Spleen (tissue), 11 donors: ENCODE measurements at regions not wholly inside any gene's neighbourhood (a gene's known extent, or its start where the extent isn't known, plus 50 kb on each side); places are given as distances from the start of the nearest gene placed in this dataset.

Experiments
- DNase-seq: peaks from one replicate; pipeline ENCODE4 v3.0.0-alpha.2; 2020
- H3K27ac ChIP-seq, 8 donors: fragments of 200-600 bp; sonication (generic) in 7 of 8; 1 replicate in 4 of 8; 2 replicates in 4 of 8; pipeline versions ENCODE4 v1.5.0 to v1.8.0; 2016 to 2021; ENCODE audit warnings: inconsistent platforms in 4 of 8, mild to moderate bottlenecking in 4 of 8, moderate library complexity in 1 of 8
- H3K27me3 ChIP-seq, 7 donors: fragments of 200-600 bp; sonication (generic) in 6 of 7; replicated peaks in 1 of 7; 1 replicate in 4 of 7; 2 replicates in 3 of 7; pipeline versions ENCODE4 v1.5.0 to v1.8.0; 2016 to 2021; ENCODE audit warnings: inconsistent platforms in 3 of 7, mild to moderate bottlenecking in 1 of 7
- H3K36me3 ChIP-seq, 6 donors: fragments of 200-600 bp; sonication (generic) in 5 of 6; 1 replicate in 4 of 6; 2 replicates in 2 of 6; pipeline versions ENCODE4 v1.5.0 to v1.8.0; 2016 to 2021; ENCODE audit warnings: inconsistent platforms in 2 of 6
- H3K4me1 ChIP-seq, 6 donors: fragments of 200-600 bp; sonication (generic) in 5 of 6; 1 replicate in 3 of 6; 2 replicates in 3 of 6; pipeline versions ENCODE4 v1.5.0 to v1.8.0; 2016 to 2021; ENCODE audit warnings: inconsistent platforms in 3 of 6
- H3K4me3 ChIP-seq, 8 donors: fragments of 200-600 bp; sonication (generic) in 7 of 8; 1 replicate in 4 of 8; 2 replicates in 4 of 8; pipeline versions ENCODE4 v1.5.0 to v1.8.0; 2016 to 2021; ENCODE audit warnings: inconsistent platforms in 4 of 8, mild to moderate bottlenecking in 4 of 8, moderate library complexity in 2 of 8
- H3K9me3 ChIP-seq, 8 donors: fragments of 200-600 bp; sonication (generic) in 7 of 8; 1 replicate in 4 of 8; 2 replicates in 4 of 8; pipeline versions ENCODE4 v1.5.0 to v1.8.0; 2016 to 2021; ENCODE audit warnings: inconsistent platforms in 4 of 8
- POLR2A ChIP-seq, 3 donors: fragments of 450-650 bp; IDR thresholded peaks; one replicate each; pipeline ENCODE4 v1.5.1; 2017; ENCODE audit warnings: antibody characterized with exemption in 3 of 3, mild to moderate bottlenecking in 1 of 3
- POLR2AphosphoS5 ChIP-seq, 3 donors: sonication (generic); formaldehyde crosslinking; IDR thresholded peaks; one replicate each; pipeline ENCODE4 v1.5.1; 2017; ENCODE audit warnings: antibody characterized with exemption in 3 of 3
- WGBS, 5 donors: extraction: QIAGEN DNeasy Blood & Tissue Kit in 3 of 5; methylation state at CpG; one replicate each; pipeline versions ENCODE4 v1.1.5 to v1.1.7; 2013 to 2018; 5-methylcytosine and 5-hydroxymethylcytosine counted together
- intact Hi-C: fragments of 100-400 bp; cut with DNase I; formaldehyde crosslinking; loops from one replicate; pipeline ENCODE4 v1.15.0; 2023; ENCODE audit warnings: low total_unique reads
- TF ChIP-seq, protein P1 (sequence below), 11 experiments: fragments of 200-600 bp in 7 of 11; fragments of 450-650 bp in 4 of 11; sonication (generic) in 4 of 11; IDR thresholded peaks in 8 of 11; conservative IDR thresholded peaks in 3 of 11; 1 replicate in 7 of 11; 2 replicates in 4 of 11; pipeline versions ENCODE4 v1.4.0 to v1.8.0; 2016 to 2021; ENCODE audit warnings: antibody characterized with exemption in 11 of 11, inconsistent platforms in 4 of 11, mild to moderate bottlenecking in 1 of 11
- donor health status: healthy with polysubstance abuse.
- donor health status: DM: no; HTN: no; CAD: no; lungs with moderate emphysema.
- donor health status: DM: no; HTN: no; CAD: no.
- donor health status: Bipolar disorder and iron deficiency.
- donor health status: healthy.
- donor health status: DM: no; HTN: no; CAD: no.
- donor health status: DM: yes; HTN: yes; CAD: no.

DNA sequence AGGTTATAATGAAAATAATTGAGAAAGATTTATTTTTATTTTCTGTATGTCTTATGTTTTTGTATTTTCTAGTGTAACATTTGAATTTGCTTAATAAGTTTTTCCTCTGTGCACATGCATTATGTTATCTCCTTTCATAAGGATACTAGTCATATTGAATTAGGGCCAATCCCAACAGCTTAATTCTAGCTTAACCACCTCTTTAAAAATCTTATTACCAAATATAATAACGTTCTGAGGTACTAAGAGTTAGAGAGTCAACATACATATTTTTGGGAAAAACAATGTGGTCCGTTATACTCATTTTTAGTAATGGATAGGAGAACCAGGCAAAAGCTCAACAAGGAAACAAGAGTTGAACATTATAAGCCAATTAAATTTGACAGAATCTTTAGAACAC is 845.6 kb upstream of the SEL1L start:
- no peak overlapping the region for H3K4me3 ChIP-seq
- no peaks in the 10 kb centered on the region for H3K36me3 ChIP-seq
- no peak overlapping the region for H3K27ac ChIP-seq
- WGBS, 5 donors, result 77 to 86% (median 78%) methylated on average over 2 of the region's 2 CpGs
- H3K4me1 ChIP-seq, result no peaks in the 10 kb centered on the region
- intact Hi-C loops, result no loop called here
- no peaks in the 10 kb centered on the region for H3K27me3 ChIP-seq
- H3K9me3 ChIP-seq, result peaks cover 0 to 38% (median 18%) of the 10 kb centered on the region in 8 donors
- DNase-seq, result no peak
- TF ChIP-seq, protein P1, sequence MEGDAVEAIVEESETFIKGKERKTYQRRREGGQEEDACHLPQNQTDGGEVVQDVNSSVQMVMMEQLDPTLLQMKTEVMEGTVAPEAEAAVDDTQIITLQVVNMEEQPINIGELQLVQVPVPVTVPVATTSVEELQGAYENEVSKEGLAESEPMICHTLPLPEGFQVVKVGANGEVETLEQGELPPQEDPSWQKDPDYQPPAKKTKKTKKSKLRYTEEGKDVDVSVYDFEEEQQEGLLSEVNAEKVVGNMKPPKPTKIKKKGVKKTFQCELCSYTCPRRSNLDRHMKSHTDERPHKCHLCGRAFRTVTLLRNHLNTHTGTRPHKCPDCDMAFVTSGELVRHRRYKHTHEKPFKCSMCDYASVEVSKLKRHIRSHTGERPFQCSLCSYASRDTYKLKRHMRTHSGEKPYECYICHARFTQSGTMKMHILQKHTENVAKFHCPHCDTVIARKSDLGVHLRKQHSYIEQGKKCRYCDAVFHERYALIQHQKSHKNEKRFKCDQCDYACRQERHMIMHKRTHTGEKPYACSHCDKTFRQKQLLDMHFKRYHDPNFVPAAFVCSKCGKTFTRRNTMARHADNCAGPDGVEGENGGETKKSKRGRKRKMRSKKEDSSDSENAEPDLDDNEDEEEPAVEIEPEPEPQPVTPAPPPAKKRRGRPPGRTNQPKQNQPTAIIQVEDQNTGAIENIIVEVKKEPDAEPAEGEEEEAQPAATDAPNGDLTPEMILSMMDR (IDR thresholded peaks at IDR 0.05 in 8 of 11, conservative IDR thresholded peaks at IDR 0.05 in 3 of 11), result no peak
- no peak for TF ChIP-seq POLR2A (IDR thresholded peaks at IDR 0.05)
- TF ChIP-seq POLR2AphosphoS5 (IDR thresholded peaks at IDR 0.05), result no peak

DNA sequence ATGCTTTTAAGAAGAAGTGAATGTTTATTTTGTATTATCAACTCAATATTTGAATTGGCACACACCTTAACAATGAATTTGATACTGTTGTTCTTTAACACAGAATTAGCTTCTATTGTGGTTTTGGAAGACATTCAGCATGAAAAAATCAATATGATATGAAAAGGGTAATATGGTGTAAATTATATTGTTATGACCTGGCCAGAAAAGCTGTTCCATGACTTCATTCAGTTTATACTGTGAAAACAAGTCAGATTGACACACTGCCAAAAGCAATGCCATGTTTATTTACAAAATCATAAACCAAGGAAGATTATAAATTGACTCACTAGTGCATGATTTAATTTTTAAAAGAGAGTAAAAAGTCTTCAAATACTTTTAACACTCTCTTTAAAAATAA is 851.4 kb upstream of the SEL1L start:
- intact Hi-C loops, result no loop called here
- no peak for DNase-seq
- no peaks in the 10 kb centered on the region for H3K36me3 ChIP-seq
- no peaks in the 10 kb centered on the region for H3K4me1 ChIP-seq
- no peak overlapping the region for H3K27ac ChIP-seq
- no peak overlapping the region for H3K4me3 ChIP-seq
- H3K9me3 ChIP-seq, result peaks cover 0 to 13% (median 0%) of the 10 kb centered on the region in 8 donors
- H3K27me3 ChIP-seq, result no peaks in the 10 kb centered on the region
- TF ChIP-seq, protein P1 (IDR thresholded peaks at IDR 0.05 in 8 of 11, conservative IDR thresholded peaks at IDR 0.05 in 3 of 11), result no peak
- TF ChIP-seq POLR2A (IDR thresholded peaks at IDR 0.05), result no peak
- TF ChIP-seq POLR2AphosphoS5 (IDR thresholded peaks at IDR 0.05), result no peak

DNA sequence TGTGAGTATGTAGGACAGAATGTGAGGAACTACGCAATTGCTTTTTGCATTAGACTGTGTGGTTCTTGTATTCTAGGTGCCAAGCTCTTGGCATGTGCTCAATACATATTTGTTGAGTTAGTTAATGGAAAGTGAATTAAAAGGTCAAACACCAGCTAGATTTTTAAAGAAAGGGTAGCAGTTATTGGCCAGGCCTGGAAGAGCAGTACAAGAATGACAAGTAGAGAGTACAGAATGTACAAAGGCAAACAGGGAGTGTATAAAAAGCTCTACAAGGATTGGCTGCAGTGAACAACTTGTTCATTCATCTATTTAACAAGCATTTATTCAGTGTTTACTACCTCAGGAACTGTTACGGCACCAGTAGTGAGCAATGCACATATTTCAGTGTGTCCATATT is 854.0 kb upstream of the SEL1L start:
- Histone ChIP-seq H3K27ac (no peak overlapping the region), H3K4me1 (no peaks in the 10 kb centered on the region), H3K27me3 (no peaks in the 10 kb centered on the region), H3K36me3 (no peaks in the 10 kb centered on the region), H3K9me3 (peaks cover 0 to 13% (median 0%) of the 10 kb centered on the region in 8 donors), H3K4me3 (no peak overlapping the region)
- no peak for DNase-seq
- intact Hi-C loops, result no loop called here
- 81 to 93% (median 85%) methylated on average over 2 of the region's 2 CpGs for WGBS, 5 donors
- TF ChIP-seq POLR2AphosphoS5 (IDR thresholded peaks at IDR 0.05), result no peak
- no peak for TF ChIP-seq POLR2A (IDR thresholded peaks at IDR 0.05)
- TF ChIP-seq, protein P1 (IDR thresholded peaks at IDR 0.05 in 8 of 11, conservative IDR thresholded peaks at IDR 0.05 in 3 of 11), result no peak

DNA sequence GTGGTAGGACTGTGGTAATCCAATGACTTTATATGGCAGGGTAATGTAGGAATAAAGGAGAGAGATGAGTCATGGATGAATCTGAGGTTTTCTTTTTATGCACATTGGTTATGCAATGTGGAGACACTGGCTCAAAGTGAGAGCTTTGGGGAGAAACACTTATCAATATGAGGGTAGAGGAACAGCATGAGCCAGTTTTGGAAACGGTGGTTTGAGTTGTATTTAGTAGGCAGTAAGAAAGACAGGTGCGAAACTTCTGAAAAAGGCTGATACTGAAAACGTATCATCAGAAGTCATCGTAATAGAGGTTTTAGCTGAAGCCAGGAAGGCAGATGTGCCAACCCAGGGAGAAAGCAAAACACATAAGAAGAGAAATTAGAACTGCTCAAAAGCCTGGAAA is 854.8 kb upstream of the SEL1L start:
- intact Hi-C loops, result no loop called here
- Histone ChIP-seq H3K9me3 (peaks cover 0 to 13% (median 0%) of the 10 kb centered on the region in 8 donors), H3K36me3 (no peaks in the 10 kb centered on the region), H3K4me1 (no peaks in the 10 kb centered on the region), H3K4me3 (no peak overlapping the region), H3K27me3 (no peaks in the 10 kb centered on the region), H3K27ac (no peak overlapping the region)
- 56 to 72% (median 63%) methylated on average over 4 of the region's 4 CpGs for whole genome bisulfite sequencing, 5 donors
- DNase-seq, result no peak
- TF ChIP-seq, protein P1 (IDR thresholded peaks at IDR 0.05 in 8 of 11, conservative IDR thresholded peaks at IDR 0.05 in 3 of 11), result no peak
- TF ChIP-seq POLR2A (IDR thresholded peaks at IDR 0.05), result no peak
- TF ChIP-seq POLR2AphosphoS5 (IDR thresholded peaks at IDR 0.05), result no peak
